Neural cell (in vitro differentiated cells): ENCODE measurements at regions not wholly inside any gene's neighbourhood (a gene's known extent, or its start where the extent isn't known, plus 50 kb on each side); places are given as distances from the start of the nearest gene placed in this dataset.

Experiments used
- H2AFZ ChIP-seq: fragments of 200-600, 300-800 bp; sonication (generic), shearing (Covaris generic); 2 replicates; pipeline ENCODE4 v1.6.0; 2014; ENCODE audit warnings: low read depth, mild to moderate bottlenecking, antibody characterized with exemption, low read length, moderate library complexity
- H3F3A ChIP-seq: fragments of 200-600 bp; shearing (Covaris generic); 2 replicates; pipeline ENCODE4 v1.6.1; 2016; ENCODE audit warnings: mild to moderate bottlenecking, moderate library complexity, mixed read lengths, antibody characterized with exemption, low read length; ENCODE audit not compliant: insufficient read depth, poor library complexity, severe bottlenecking
- H3K27ac ChIP-seq: fragments of 200-600, 300-800 bp; sonication (generic), shearing (Covaris generic); 2 replicates; pipeline ENCODE4 v1.5.1; 2014; ENCODE audit warnings: mild to moderate bottlenecking, low read length, moderate library complexity
- H3K27me3 ChIP-seq: fragments of 300-800, 200-600 bp; sonication (generic), shearing (Covaris generic); 2 replicates; pipeline ENCODE4 v1.6.0; 2014; ENCODE audit warnings: mild to moderate bottlenecking, low read depth, low read length, moderate library complexity; ENCODE audit not compliant: insufficient read depth
- H3K36me3 ChIP-seq: fragments of 300-800, 200-600 bp; sonication (generic), shearing (Covaris generic); 2 replicates; pipeline ENCODE4 v1.5.1; 2014; ENCODE audit warnings: mild to moderate bottlenecking, antibody characterized with exemption, low read length, moderate library complexity; ENCODE audit not compliant: insufficient read depth
- H3K4me2 ChIP-seq: fragments of 300-800, 200-600 bp; sonication (generic), shearing (Covaris generic); 2 replicates; pipeline ENCODE4 v1.6.0; 2014; ENCODE audit warnings: mild to moderate bottlenecking, low read length
- H3K4me3 ChIP-seq: fragments of 300-800, 200-600 bp; sonication (generic), shearing (Covaris generic); 2 replicates; pipeline ENCODE4 v1.5.1; 2014; ENCODE audit warnings: mild to moderate bottlenecking, low read length, moderate library complexity
- H3K79me2 ChIP-seq: fragments of 200-600 bp; shearing (Covaris generic); replicated peaks from 2 replicates; pipeline ENCODE4 v1.6.0; 2014; ENCODE audit warnings: mild to moderate bottlenecking, low read length, moderate library complexity; ENCODE audit not compliant: insufficient read depth
- H3K9ac ChIP-seq: fragments of 300-800, 200-600 bp; sonication (generic), shearing (Covaris generic); 2 replicates; pipeline ENCODE4 v1.6.1; 2016; ENCODE audit warnings: mild to moderate bottlenecking, low read length, mixed read lengths
- H3K9me2 ChIP-seq: fragments of 200-600 bp; shearing (Covaris generic); 2 replicates; pipeline ENCODE4 v1.6.1; 2016; ENCODE audit warnings: mild to moderate bottlenecking, low read length, mixed read lengths; ENCODE audit not compliant: insufficient read depth
- H3K9me3 ChIP-seq: fragments of 200-600, 300-800 bp; sonication (generic), shearing (Covaris generic); 2 replicates; pipeline ENCODE4 v1.6.1; 2016; ENCODE audit warnings: mild to moderate bottlenecking, mixed run types, low read length, moderate library complexity, mixed read lengths
- H4K20me1 ChIP-seq: fragments of 200-600 bp; shearing (Covaris generic); 2 replicates; pipeline ENCODE4 v1.6.1; 2016; ENCODE audit warnings: mild to moderate bottlenecking, mixed run types; ENCODE audit not compliant: insufficient read depth
- CTCF ChIP-seq: fragments of 450-650 bp; IDR thresholded peaks from 2 replicates; pipeline ENCODE4 v1.5.1; 2014; ENCODE audit warnings: antibody characterized with exemption, mild to moderate bottlenecking, moderate library complexity; ENCODE audit not compliant: poor library complexity, severe bottlenecking
- EP300 ChIP-seq: fragments of 450-650 bp; conservative IDR thresholded peaks from 2 replicates; pipeline ENCODE4 v1.6.1; 2014; ENCODE audit warnings: antibody characterized with exemption, mild to moderate bottlenecking, moderate library complexity; ENCODE audit not compliant: poor library complexity, severe bottlenecking
- EZH2 ChIP-seq: fragments of 200-600, 300-800 bp; shearing (Covaris generic), sonication (generic); IDR thresholded peaks from 2 replicates; pipeline ENCODE4 v1.6.1; 2014; ENCODE audit warnings: antibody characterized with exemption, low read length, borderline replicate concordance, mild to moderate bottlenecking; ENCODE audit not compliant: insufficient read depth, poor library complexity, severe bottlenecking
- MXI1 ChIP-seq: fragments of 450-650 bp; conservative IDR thresholded peaks from 2 replicates; pipeline ENCODE4 v1.6.1; 2014; ENCODE audit warnings: antibody characterized with exemption, mild to moderate bottlenecking; ENCODE audit not compliant: poor library complexity, severe bottlenecking
- POLR2AphosphoS5 ChIP-seq: IDR thresholded peaks from 2 replicates; pipeline ENCODE4 v1.6.1; 2012
- RAD21 ChIP-seq: fragments of 450-650 bp; conservative IDR thresholded peaks from 2 replicates; pipeline ENCODE4 v1.6.1; 2014; ENCODE audit warnings: antibody characterized with exemption, mild to moderate bottlenecking, moderate library complexity
- REST ChIP-seq: IDR thresholded peaks from 2 replicates; pipeline ENCODE4 v1.6.1; 2012; ENCODE audit warnings: borderline replicate concordance
- SMC3 ChIP-seq: fragments of 450-650 bp; conservative IDR thresholded peaks from 2 replicates; pipeline ENCODE4 v1.6.1; 2014; ENCODE audit warnings: antibody characterized with exemption, mild to moderate bottlenecking, moderate library complexity; ENCODE audit not compliant: poor library complexity
- TAF1 ChIP-seq: IDR thresholded peaks from 2 replicates; pipeline ENCODE4 v1.6.1; 2012; ENCODE audit warnings: low read depth

GRCh38 chr10:42954766-42955492 is 121.9 kb upstream of the RET start:
- no peaks in the 10 kb centered on the region for H3K79me2 ChIP-seq
- no peak for TF ChIP-seq EZH2
- TF ChIP-seq POLR2AphosphoS5 = no peak
- TF ChIP-seq SMC3 = no peak
- TF ChIP-seq TAF1 = no peak
- no peak for TF ChIP-seq RAD21
- no peak for TF ChIP-seq REST
- no peak for TF ChIP-seq MXI1
- no peak for TF ChIP-seq EP300
- TF ChIP-seq CTCF = no peak

GRCh38 chr10:42955493-42955889 is 121.4 kb upstream of the RET start:
- H3K79me2 ChIP-seq = no peaks in the 10 kb centered on the region
- H3K4me2 ChIP-seq = no peak overlapping the region
- no peaks in the 10 kb centered on the region for H3F3A ChIP-seq
- no peaks in the 10 kb centered on the region for H3K9me2 ChIP-seq
- H3K27ac ChIP-seq = no peak overlapping the region
- no peak overlapping the region for H3K9ac ChIP-seq
- no peak overlapping the region for H2AFZ ChIP-seq
- no peaks in the 10 kb centered on the region for H3K27me3 ChIP-seq
- H4K20me1 ChIP-seq = no peaks in the 10 kb centered on the region
- H3K36me3 ChIP-seq = no peaks in the 10 kb centered on the region
- TF ChIP-seq SMC3 = no peak
- no peak for TF ChIP-seq MXI1
- no peak for TF ChIP-seq POLR2AphosphoS5
- no peak for TF ChIP-seq CTCF
- no peak for TF ChIP-seq TAF1
- TF ChIP-seq EZH2 = no peak
- no peak for TF ChIP-seq RAD21
- no peak for TF ChIP-seq EP300
- no peak for TF ChIP-seq REST
- no peaks in the 10 kb centered on the region for H3K9me3 ChIP-seq
- H3K4me3 ChIP-seq = no peak overlapping the region

More at GRCh38 chr10:42954766-42955492, 121.9 kb upstream of the RET start:
- H4K20me1 ChIP-seq = no peaks in the 10 kb centered on the region
- H3K4me3 ChIP-seq = no peak overlapping the region
- no peaks in the 10 kb centered on the region for H3K9me3 ChIP-seq
- H3K27me3 ChIP-seq = no peaks in the 10 kb centered on the region
- no peaks in the 10 kb centered on the region for H3K36me3 ChIP-seq
- no peak overlapping the region for H3K4me2 ChIP-seq
- no peak overlapping the region for H3K27ac ChIP-seq
- no peak overlapping the region for H2AFZ ChIP-seq
- no peak overlapping the region for H3K9ac ChIP-seq
- H3K9me2 ChIP-seq = no peaks in the 10 kb centered on the region
- H3F3A ChIP-seq = no peaks in the 10 kb centered on the region
